ENCODE measurements at regions not wholly inside any gene's neighbourhood (a gene's known extent, or its start where the extent isn't known, plus 50 kb on each side); places are given as distances from the start of the nearest gene placed in this dataset.
A peak's percentile ranks its signal among the peaks of the same experiment; 100 is the strongest.

DNA sequence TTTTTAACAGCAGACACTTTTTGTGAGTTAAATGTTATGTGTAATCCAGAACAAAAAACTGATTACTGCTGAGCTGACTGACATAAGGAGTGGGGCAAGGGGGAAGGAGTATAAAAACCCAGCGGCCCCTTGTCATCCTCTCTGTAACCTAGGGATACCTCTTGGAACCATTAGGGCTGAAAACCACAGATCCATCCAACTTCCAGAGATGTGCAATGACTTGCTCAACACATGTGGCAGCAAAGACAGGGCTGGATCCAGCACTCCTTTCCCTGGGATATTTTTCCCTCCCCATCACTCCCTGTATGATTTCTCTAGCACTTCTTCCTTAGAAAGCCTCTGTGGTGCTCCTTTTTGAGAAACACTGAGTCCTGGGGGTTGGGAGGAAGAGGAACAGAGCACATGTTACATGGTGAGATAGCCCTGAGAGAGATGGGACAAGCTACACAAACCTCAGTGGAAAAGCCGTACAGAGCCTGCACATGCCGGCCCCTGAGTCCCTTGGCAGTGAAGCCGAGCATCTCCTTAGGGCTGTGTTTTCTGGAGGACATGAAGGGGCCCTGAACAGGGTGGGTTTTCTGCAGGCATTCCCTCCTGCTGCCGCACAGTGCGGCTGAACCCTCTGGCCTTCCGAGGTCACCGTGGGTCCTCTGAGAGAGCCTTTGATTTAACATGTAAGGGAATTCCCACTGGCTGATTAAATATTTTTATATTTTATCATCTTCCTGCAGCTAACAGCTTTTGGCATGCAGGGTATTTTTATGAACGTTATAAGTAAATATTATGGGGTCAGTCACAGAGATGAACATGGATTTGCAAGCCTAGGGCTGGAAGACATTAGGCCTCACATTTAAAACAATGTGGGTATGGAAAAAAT, 219.9 kb downstream of the COG6 start:
- TF ChIP-seq, protein P1, sequence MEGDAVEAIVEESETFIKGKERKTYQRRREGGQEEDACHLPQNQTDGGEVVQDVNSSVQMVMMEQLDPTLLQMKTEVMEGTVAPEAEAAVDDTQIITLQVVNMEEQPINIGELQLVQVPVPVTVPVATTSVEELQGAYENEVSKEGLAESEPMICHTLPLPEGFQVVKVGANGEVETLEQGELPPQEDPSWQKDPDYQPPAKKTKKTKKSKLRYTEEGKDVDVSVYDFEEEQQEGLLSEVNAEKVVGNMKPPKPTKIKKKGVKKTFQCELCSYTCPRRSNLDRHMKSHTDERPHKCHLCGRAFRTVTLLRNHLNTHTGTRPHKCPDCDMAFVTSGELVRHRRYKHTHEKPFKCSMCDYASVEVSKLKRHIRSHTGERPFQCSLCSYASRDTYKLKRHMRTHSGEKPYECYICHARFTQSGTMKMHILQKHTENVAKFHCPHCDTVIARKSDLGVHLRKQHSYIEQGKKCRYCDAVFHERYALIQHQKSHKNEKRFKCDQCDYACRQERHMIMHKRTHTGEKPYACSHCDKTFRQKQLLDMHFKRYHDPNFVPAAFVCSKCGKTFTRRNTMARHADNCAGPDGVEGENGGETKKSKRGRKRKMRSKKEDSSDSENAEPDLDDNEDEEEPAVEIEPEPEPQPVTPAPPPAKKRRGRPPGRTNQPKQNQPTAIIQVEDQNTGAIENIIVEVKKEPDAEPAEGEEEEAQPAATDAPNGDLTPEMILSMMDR (IDR thresholded peaks at IDR 0.05; ENCODE audit: insufficient read depth, low read length, severe bottlenecking): no peak
- FAIRE-seq: no peak
- H3K36me3 ChIP-seq (ENCODE audit: control insufficient read depth, insufficient read depth, low read length): no peaks in the 10 kb centered on the region
- H3K27me3 ChIP-seq (ENCODE audit: control insufficient read depth, insufficient read depth, low read length): no peaks in the 10 kb centered on the region
- H3K4me3 ChIP-seq (ENCODE audit: low read depth, low read length): no peak overlapping the region
- no peak for DNase-seq (ENCODE audit: low read depth)

DNA sequence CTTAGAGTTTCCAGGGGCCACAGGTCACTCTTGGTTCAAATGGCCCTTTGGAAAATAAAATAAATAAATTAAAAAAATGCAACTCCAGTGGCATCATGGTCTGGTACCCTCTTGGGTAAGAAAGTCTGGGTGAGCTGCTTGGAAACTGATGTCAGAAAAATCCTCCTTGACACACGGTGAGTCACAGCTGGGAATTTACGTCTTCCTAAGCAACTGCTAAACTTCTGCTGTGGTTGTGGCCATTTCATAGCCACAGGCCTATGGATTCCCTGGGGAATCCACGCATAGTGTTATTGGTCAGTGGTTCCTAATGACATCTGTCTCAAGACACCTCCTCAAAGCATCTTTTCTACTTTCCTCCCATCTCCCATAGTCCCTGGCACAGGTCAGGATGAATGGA, 220.8 kb downstream of the COG6 start:
- peak; percentile 88 for DNase-seq (ENCODE audit: low read depth)
- TF ChIP-seq, protein P1 (IDR thresholded peaks at IDR 0.05; ENCODE audit: insufficient read depth, low read length, severe bottlenecking): no peak
- H3K36me3 ChIP-seq (ENCODE audit: control insufficient read depth, insufficient read depth, low read length): no peaks in the 10 kb centered on the region
- no peaks in the 10 kb centered on the region for H3K27me3 ChIP-seq (ENCODE audit: control insufficient read depth, insufficient read depth, low read length)
- no peak overlapping the region for H3K4me3 ChIP-seq (ENCODE audit: low read depth, low read length)
- FAIRE-seq: no peak

DNA sequence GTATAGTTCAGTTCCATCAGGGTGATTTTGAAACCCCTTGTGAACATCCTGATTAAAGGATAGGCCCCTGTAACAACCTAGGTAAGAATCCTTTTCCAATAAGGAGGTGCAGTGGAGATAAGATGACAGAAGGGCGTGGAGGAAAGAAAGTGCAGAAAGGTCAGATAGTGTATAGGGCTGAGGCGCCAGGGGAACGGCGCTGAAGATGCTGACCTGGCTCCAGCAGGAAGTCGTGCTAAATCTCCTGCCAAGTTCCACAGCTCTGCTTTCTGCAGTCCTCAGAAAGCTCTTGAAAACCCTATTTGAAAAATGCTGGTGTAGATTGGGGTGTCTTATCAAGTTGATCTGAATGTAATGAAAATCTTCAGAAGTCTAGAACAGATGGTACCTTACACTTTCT, 221.7 kb downstream of the COG6 start:
- H3K4me3 ChIP-seq (ENCODE audit: low read depth, low read length): no peak overlapping the region
- TF ChIP-seq, protein P1 (IDR thresholded peaks at IDR 0.05; ENCODE audit: insufficient read depth, low read length, severe bottlenecking): no peak
- FAIRE-seq: no peak

DNA sequence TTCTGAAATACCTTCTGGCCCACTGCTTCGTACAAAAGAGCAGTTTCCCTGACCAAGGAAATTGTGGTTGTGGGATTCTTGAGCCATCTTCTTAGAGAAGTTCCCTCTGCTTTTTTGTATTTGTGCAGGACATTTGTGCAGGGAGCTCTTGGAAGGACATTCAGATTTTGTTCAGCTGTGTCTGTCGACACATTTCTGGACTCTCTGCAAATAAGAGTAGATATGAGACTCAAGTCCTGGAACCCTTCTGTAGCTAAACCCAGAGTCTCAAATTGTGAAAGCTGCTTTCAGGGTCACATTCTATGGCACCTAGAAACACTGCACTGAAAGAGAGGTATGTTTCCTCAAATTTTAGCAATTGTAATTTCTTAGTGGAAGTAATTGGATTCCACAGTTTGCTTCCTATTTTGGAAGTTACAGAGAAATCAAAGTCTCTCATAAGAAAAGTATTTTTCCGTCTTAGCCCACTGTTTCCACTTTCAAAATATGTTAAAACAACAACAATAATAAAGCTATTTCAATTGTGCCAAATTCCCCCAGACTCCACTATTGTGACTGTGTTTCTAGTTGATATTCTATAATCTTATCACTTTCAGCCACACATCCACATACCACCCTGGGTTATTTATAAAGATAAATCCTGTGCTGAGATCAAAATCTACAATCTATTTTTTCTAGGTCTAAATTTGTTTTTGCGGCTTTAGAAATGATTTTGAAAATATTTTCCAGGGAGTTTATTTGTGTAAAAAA, 224.0 kb downstream of the COG6 start:
- FAIRE-seq: no peak
- H3K4me3 ChIP-seq (ENCODE audit: low read depth, low read length): no peak overlapping the region
- TF ChIP-seq, protein P1 (IDR thresholded peaks at IDR 0.05; ENCODE audit: insufficient read depth, low read length, severe bottlenecking): no peak
- H3K36me3 ChIP-seq (ENCODE audit: control insufficient read depth, insufficient read depth, low read length): no peaks in the 10 kb centered on the region
- no peak for DNase-seq (ENCODE audit: low read depth)
- no peaks in the 10 kb centered on the region for H3K27me3 ChIP-seq (ENCODE audit: control insufficient read depth, insufficient read depth, low read length)

More for the DNA sequence above, 221.7 kb downstream of the COG6 start:
- DNase-seq (ENCODE audit: low read depth): no peak
- Histone ChIP-seq H3K36me3 (ENCODE audit: control insufficient read depth, insufficient read depth, low read length) (no peaks in the 10 kb centered on the region), H3K27me3 (ENCODE audit: control insufficient read depth, insufficient read depth, low read length) (no peaks in the 10 kb centered on the region)

DNA sequence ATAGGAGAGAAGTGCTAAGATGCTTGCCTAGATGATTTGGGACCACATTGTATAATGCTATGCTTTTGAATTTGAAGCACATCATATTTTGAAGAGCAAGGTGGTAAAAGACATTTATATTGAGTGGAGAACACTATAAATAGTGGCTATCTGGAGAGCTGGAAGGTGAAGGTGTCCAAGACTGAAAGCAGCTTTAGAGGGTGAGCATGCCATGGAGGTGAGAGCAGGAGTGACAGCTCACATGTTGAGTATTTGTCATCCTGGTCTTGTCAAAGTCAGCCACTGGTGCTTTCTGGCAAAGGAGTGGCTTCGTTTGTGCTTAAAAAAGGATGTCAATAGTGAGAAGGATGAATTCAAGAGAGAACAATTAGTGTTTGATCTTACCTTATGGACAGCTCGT, 225.9 kb downstream of the COG6 start:
- TF ChIP-seq, protein P1 (IDR thresholded peaks at IDR 0.05; ENCODE audit: insufficient read depth, low read length, severe bottlenecking): no peak
- no peak for FAIRE-seq
- no peaks in the 10 kb centered on the region for H3K27me3 ChIP-seq (ENCODE audit: control insufficient read depth, insufficient read depth, low read length)
- no peak for DNase-seq (ENCODE audit: low read depth)
- H3K36me3 ChIP-seq (ENCODE audit: control insufficient read depth, insufficient read depth, low read length): no peaks in the 10 kb centered on the region
- H3K4me3 ChIP-seq (ENCODE audit: low read depth, low read length): no peak overlapping the region

All from bronchial epithelial cell (primary cell).